H9 (cell line): ENCODE measurements at regions not wholly inside any gene's neighbourhood (a gene's known extent, or its start where the extent isn't known, plus 50 kb on each side); places are given as distances from the start of the nearest gene placed in this dataset.

Experiments used
- DNase-seq: peaks from one replicate; pipeline ENCODE4 v3.0.0-alpha.2; 2017
- H2AFZ ChIP-seq: one replicate; pipeline ENCODE4 v1.6.1; 2013; ENCODE audit warnings: mild to moderate bottlenecking, low read length, control low read depth, moderate library complexity
- H2AK5ac ChIP-seq: 2 replicates; pipeline ENCODE4 v1.6.1; 2013; ENCODE audit warnings: low read length, control low read depth, mixed read lengths; ENCODE audit not compliant: insufficient read length
- H2BK120ac ChIP-seq: one replicate; pipeline ENCODE4 v1.6.1; 2013; ENCODE audit warnings: low read depth, mild to moderate bottlenecking, low read length, control low read depth, inconsistent platforms; ENCODE audit not compliant: poor library complexity, severe bottlenecking
- H2BK12ac ChIP-seq: 2 replicates; pipeline ENCODE4 v1.6.1; 2013; ENCODE audit warnings: low read length, control low read depth, mixed read lengths, low read depth; ENCODE audit not compliant: insufficient read length
- H2BK15ac ChIP-seq: 2 replicates; pipeline ENCODE4 v1.6.1; 2013; ENCODE audit warnings: low read depth, low read length, control low read depth
- H2BK20ac ChIP-seq: one replicate; pipeline ENCODE4 v1.6.1; 2013; ENCODE audit warnings: low read depth, mild to moderate bottlenecking, low read length, control low read depth, inconsistent platforms; ENCODE audit not compliant: poor library complexity, severe bottlenecking
- H2BK5ac ChIP-seq: 2 replicates; pipeline ENCODE4 v1.6.1; 2013; ENCODE audit warnings: low read length, control low read depth, mixed read lengths; ENCODE audit not compliant: insufficient read length
- H3K14ac ChIP-seq: 2 replicates; pipeline ENCODE4 v1.6.1; 2013; ENCODE audit warnings: low read length, control low read depth; ENCODE audit not compliant: insufficient read depth
- H3K18ac ChIP-seq: 2 replicates; pipeline ENCODE4 v1.6.1; 2013; ENCODE audit warnings: low read depth, mild to moderate bottlenecking, mixed read lengths, low read length, control low read depth; ENCODE audit not compliant: insufficient read length
- H3K23ac ChIP-seq: 2 replicates; pipeline ENCODE4 v1.6.1; 2013; ENCODE audit warnings: low read length, control low read depth, mixed read lengths, low read depth; ENCODE audit not compliant: insufficient read length
- H3K23me2 ChIP-seq: 2 replicates; pipeline ENCODE4 v1.6.1; 2013; ENCODE audit warnings: low read depth, mild to moderate bottlenecking, mixed read lengths, low read length, control low read depth; ENCODE audit not compliant: insufficient read length, poor library complexity, severe bottlenecking
- H3K27ac ChIP-seq: 2 replicates; pipeline ENCODE4 v1.5.1; 2013; ENCODE audit warnings: low read length, control low read depth, mixed read lengths, low read depth; ENCODE audit not compliant: insufficient read length
- H3K27me3 ChIP-seq: 2 replicates; pipeline ENCODE4 v1.6.1; 2013; ENCODE audit warnings: low read length, control low read depth, inconsistent platforms; ENCODE audit not compliant: insufficient read depth
- H3K4ac ChIP-seq: 2 replicates; pipeline ENCODE4 v1.6.1; 2013; ENCODE audit warnings: low read depth, mild to moderate bottlenecking, control low read depth, inconsistent platforms, low read length, moderate library complexity
- H3K4me1 ChIP-seq: 2 replicates; pipeline ENCODE4 v1.6.1; 2013; ENCODE audit warnings: low read length, control low read depth, inconsistent platforms; ENCODE audit not compliant: insufficient read depth
- H3K4me2 ChIP-seq: 2 replicates; pipeline ENCODE4 v1.6.1; 2013; ENCODE audit warnings: low read length, control low read depth, mixed read lengths; ENCODE audit not compliant: insufficient read length, insufficient read depth
- H3K56ac ChIP-seq: 2 replicates; pipeline ENCODE4 v1.6.1; 2013; ENCODE audit warnings: low read depth, mild to moderate bottlenecking, mixed read lengths, low read length, control low read depth; ENCODE audit not compliant: insufficient read length
- H3K79me1 ChIP-seq: 2 replicates; pipeline ENCODE4 v1.6.1; 2013; ENCODE audit warnings: low read depth, mild to moderate bottlenecking, moderate library complexity, low read length, control low read depth, inconsistent platforms; ENCODE audit not compliant: insufficient read depth, poor library complexity, severe bottlenecking
- H3K79me2 ChIP-seq: 2 replicates; pipeline ENCODE4 v1.6.1; 2013; ENCODE audit warnings: low read length, control low read depth, inconsistent platforms; ENCODE audit not compliant: insufficient read depth
- H3K9ac ChIP-seq: 2 replicates; pipeline ENCODE4 v1.6.1; 2013; ENCODE audit warnings: low read length, control low read depth, mixed read lengths; ENCODE audit not compliant: insufficient read length; ENCODE audit errors: extremely low read depth
- H3K9me3 ChIP-seq: one replicate; pipeline ENCODE4 v1.6.1; 2013; ENCODE audit warnings: low read depth, low read length, inconsistent platforms; ENCODE audit not compliant: control insufficient read depth
- H3T11ph ChIP-seq: one replicate; pipeline ENCODE4 v1.6.1; 2013; ENCODE audit warnings: mild to moderate bottlenecking, low read length, control low read depth, inconsistent platforms
- H4K20me1 ChIP-seq: one replicate; pipeline ENCODE4 v1.6.1; 2013; ENCODE audit not compliant: control insufficient read depth, insufficient read length, insufficient read depth
- H4K5ac ChIP-seq: 2 replicates; pipeline ENCODE4 v1.6.1; 2013; ENCODE audit warnings: low read depth, mild to moderate bottlenecking, mixed read lengths, low read length, control low read depth; ENCODE audit not compliant: insufficient read length
- H4K8ac ChIP-seq: replicated peaks from 2 replicates; pipeline ENCODE4 v1.6.1; 2013; ENCODE audit warnings: low read length, control low read depth, mixed read lengths, low read depth; ENCODE audit not compliant: insufficient read length
- H4K91ac ChIP-seq: 2 replicates; pipeline ENCODE4 v1.6.1; 2013; ENCODE audit warnings: low read depth, mild to moderate bottlenecking, moderate library complexity, mixed read lengths, low read length, control low read depth; ENCODE audit not compliant: insufficient read length
- H3K27ac Mint-ChIP-seq, 3 experiments: 2 replicates in 2 of 3; 3 replicates in 1 of 3; pipeline ENCODE4 v1.8.0; 2020 to 2021; ENCODE audit warnings: mixed read lengths in 3 of 3, mild to moderate bottlenecking in 1 of 3, moderate library complexity in 1 of 3
- H3K27me3 Mint-ChIP-seq: 2 replicates; pipeline ENCODE4 v1.8.0; 2021; ENCODE audit warnings: low read depth, mild to moderate bottlenecking, moderate library complexity, mixed read lengths
- H3K36me3 Mint-ChIP-seq, 3 experiments: 2 replicates in 2 of 3; 3 replicates in 1 of 3; pipeline ENCODE4 v1.8.0; 2020 to 2021; ENCODE audit warnings: low read depth in 3 of 3, mixed read lengths in 3 of 3; ENCODE audit not compliant: insufficient read depth in 1 of 3
- H3K4me1 Mint-ChIP-seq, 2 experiments: 2 replicates each; pipeline ENCODE4 v1.8.0; 2020; ENCODE audit warnings: mixed read lengths in 2 of 2
- H3K4me3 Mint-ChIP-seq, 2 experiments: 2 replicates in 1 of 2; 3 replicates in 1 of 2; pipeline ENCODE4 v1.8.0; 2020 to 2021; ENCODE audit warnings: mild to moderate bottlenecking in 2 of 2, mixed read lengths in 2 of 2, moderate library complexity in 1 of 2
- H3K9me3 Mint-ChIP-seq, 2 experiments: 2 replicates in 1 of 2; 3 replicates in 1 of 2; pipeline ENCODE4 v1.8.0; 2020; ENCODE audit warnings: mild to moderate bottlenecking in 2 of 2, mixed read lengths in 2 of 2, moderate library complexity in 1 of 2
- WGBS: extraction: QIAGEN DNeasy Blood & Tissue Kit; methylation state at CpG from one replicate; pipeline ENCODE4 v1.1.7; 2013; ENCODE audit warnings: missing lambda C conversion rate, low lambda C conversion rate, mixed read lengths; ENCODE audit not compliant: insufficient read length; ENCODE audit errors: extremely low coverage; 5-methylcytosine and 5-hydroxymethylcytosine counted together
- TF ChIP-seq, protein P1 (sequence below): fragments of 200-600 bp; sonication (generic); conservative IDR thresholded peaks from 3 replicates; pipeline ENCODE4 v1.8.0; 2021; ENCODE audit warnings: antibody characterized with exemption, mild to moderate bottlenecking

DNA sequence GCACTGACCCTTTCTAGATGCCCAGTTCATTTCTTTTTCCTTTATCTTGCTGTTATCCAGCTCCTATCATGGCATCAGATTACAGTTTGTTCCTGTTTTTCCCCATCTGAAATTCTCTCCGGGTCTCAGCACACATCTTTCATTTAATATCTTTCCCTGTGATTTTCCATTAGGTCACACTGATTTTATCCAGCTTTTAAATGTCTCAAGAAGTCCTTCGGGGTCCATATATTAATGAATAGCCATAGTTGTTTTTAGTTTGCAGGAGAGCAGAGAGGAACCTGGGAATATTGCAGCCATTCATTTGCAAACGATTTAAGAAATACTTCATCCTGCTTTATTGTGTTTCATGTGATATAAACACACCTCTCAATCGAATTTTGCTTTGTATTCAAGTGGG is 374.2 kb downstream of the TDRD15 start:
- Histone ChIP-seq H3K27me3 (no peaks in the 10 kb centered on the region), H2BK120ac (no peak overlapping the region), H3K23ac (no peak overlapping the region), H2AK5ac (no peak overlapping the region), H2BK12ac (no peak overlapping the region), H4K20me1 (no peaks in the 10 kb centered on the region), H3K79me2 (no peaks in the 10 kb centered on the region), H3K56ac (no peak overlapping the region), H3K79me1 (no peaks in the 10 kb centered on the region), H4K91ac (no peak overlapping the region), H4K5ac (no peak overlapping the region), H3K27ac (no peak overlapping the region), H3K4me1 (no peaks in the 10 kb centered on the region), H4K8ac (no peak overlapping the region), H3K14ac (no peak overlapping the region), H3K9ac (no peak overlapping the region), H3K4me2 (no peak overlapping the region), H2BK5ac (no peak overlapping the region), H3K4ac (no peak overlapping the region), H3T11ph (no peak overlapping the region), H3K18ac (no peak overlapping the region), H2BK20ac (no peak overlapping the region), H3K23me2 (no peaks in the 10 kb centered on the region), H2BK15ac (no peak overlapping the region), H2AFZ (no peak overlapping the region), H3K9me3 (no peaks in the 10 kb centered on the region)
- no peaks in the 10 kb centered on the region for H3K36me3 Mint-ChIP-seq
- TF ChIP-seq, protein P1, sequence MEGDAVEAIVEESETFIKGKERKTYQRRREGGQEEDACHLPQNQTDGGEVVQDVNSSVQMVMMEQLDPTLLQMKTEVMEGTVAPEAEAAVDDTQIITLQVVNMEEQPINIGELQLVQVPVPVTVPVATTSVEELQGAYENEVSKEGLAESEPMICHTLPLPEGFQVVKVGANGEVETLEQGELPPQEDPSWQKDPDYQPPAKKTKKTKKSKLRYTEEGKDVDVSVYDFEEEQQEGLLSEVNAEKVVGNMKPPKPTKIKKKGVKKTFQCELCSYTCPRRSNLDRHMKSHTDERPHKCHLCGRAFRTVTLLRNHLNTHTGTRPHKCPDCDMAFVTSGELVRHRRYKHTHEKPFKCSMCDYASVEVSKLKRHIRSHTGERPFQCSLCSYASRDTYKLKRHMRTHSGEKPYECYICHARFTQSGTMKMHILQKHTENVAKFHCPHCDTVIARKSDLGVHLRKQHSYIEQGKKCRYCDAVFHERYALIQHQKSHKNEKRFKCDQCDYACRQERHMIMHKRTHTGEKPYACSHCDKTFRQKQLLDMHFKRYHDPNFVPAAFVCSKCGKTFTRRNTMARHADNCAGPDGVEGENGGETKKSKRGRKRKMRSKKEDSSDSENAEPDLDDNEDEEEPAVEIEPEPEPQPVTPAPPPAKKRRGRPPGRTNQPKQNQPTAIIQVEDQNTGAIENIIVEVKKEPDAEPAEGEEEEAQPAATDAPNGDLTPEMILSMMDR: no peak
- no peak overlapping the region for H3K4me3 Mint-ChIP-seq
- no peak for DNase-seq
- peaks cover 5% of the 10 kb centered on the region in 2 experiments; a peak in 3 of 4 replicates for H3K4me1 Mint-ChIP-seq
- H3K9me3 Mint-ChIP-seq: no peaks in the 10 kb centered on the region
- no peaks in the 10 kb centered on the region for H3K27me3 Mint-ChIP-seq
- H3K27ac Mint-ChIP-seq: peak overlapping the region in 1 of 3 experiments; percentile 57; a peak in 2 of 7 replicates
- WGBS: no CpG with 5 or more reads among the region's 4 CpGs
